NCI-H2196 treated with DMSO at 0.1 percent for 48 hours (cell line): ENCODE measurements at regions not wholly inside any gene's neighbourhood (a gene's known extent, or its start where the extent isn't known, plus 50 kb on each side); places are given as distances from the start of the nearest gene placed in this dataset.

Source experiments
- DNase-seq: peaks from one replicate; lab custom pipeline; 2025; ENCODE audit not compliant: unreplicated experiment; lab: John Stamatoyannopoulos, UW

DNA sequence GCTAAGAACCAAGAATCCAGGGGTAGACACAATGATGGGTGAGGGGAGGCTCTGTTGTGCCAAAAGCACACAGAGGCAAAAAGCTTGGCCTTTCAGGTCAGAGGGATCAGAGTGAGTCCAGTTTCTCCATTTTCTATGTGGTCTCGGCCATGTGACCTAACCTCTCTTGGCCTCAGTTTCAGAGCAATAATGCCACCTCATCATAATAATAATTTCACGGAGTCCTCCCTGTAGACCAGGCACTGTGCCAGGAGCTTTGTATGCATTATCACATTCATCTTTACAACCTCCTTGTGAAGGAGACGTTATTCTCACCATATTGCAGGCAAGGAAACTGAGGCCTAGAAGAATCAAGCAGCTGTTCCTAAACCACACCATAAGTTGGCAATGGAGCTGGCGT, 120.2 kb downstream of the WT1 start:
- no peak for DNase-seq

- no peak for DNase-seq
Measured at GRCh38 chr11:32316232-32316631, 119.1 kb downstream of the WT1 start.

GRCh38 chr11:32316858-32317642, 118.3 kb downstream of the WT1 start:
- DNase-seq, result no peak

DNA sequence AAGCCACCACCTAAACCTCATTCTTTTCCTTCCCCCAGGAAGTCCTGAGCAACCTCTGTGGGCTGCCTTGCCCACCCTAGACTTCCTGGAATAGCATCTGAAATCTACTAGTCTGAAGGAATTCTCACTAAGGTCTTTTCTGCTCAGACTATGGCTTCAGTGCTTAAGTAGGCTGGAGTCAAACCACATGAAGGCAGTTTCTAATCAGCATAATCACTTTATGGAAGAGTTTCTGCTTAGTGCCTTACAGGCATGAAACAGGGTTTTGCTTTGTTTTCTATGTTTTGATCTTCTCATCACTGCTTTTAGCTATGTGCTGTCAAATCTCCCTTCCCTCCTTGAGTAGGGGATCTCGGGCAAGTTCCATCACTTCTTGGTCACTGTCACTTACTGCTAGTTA, 117.7 kb downstream of the WT1 start:
- DNase-seq, result no peak

GRCh38 chr11:32318071-32319055, 117.0 kb downstream of the WT1 start:
- no peak for DNase-seq

DNA sequence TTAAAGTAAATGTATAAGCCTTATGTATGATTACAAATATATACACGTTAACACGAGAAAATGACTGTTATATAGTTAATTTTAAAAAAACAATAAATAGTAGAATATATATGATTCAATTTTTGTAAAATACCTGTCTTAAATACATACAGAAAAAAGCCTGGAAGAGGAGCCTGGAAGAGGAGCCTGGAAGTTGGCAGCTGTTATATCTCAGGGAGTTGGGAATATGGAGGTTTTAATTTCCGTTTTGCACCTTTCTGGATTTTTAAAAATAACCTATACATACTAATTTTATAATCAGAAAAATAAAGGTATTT, 111.6 kb downstream of the WT1 start:
- no peak for DNase-seq

- no peak for DNase-seq
Measured at GRCh38 chr11:32325187-32325586, 110.2 kb downstream of the WT1 start.

DNA sequence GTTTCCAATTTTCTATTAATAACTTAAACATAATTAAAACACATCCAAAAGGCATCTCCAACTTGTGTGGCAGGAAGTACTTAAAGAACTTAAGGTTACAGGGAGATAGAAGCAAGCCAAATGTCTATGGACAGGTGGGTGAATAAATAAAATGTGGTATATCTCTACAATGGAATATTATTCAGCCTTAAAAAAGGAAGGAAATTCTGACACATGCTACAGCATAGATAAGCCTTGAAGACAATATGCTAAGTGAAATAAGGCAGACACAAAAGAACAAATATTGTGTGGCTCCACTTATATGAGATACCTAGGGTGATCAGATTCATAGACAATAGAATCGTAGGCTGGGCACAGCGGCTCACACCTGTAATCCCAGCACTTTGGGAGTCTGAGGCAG, 109.6 kb downstream of the WT1 start:
- no peak for DNase-seq

DNA sequence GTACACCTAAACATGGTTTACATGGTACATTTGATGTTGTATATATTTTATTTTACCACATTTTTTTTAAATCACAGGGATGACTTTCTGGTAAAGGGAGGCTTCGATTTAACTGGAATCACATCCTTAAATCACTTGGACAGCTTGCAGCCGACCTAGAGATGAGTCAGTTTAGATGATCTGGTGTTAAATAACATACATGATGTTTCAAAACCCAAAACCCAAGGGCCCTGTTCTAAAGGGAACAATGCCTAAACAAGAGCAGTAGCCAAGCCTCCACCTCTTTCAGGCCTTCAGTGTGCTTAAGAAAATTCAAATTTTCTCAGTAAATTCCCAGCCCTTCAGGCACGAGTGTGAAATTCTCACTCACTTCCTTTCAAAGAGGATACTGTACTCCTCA, 108.8 kb downstream of the WT1 start:
- DNase-seq, result no peak

DNA sequence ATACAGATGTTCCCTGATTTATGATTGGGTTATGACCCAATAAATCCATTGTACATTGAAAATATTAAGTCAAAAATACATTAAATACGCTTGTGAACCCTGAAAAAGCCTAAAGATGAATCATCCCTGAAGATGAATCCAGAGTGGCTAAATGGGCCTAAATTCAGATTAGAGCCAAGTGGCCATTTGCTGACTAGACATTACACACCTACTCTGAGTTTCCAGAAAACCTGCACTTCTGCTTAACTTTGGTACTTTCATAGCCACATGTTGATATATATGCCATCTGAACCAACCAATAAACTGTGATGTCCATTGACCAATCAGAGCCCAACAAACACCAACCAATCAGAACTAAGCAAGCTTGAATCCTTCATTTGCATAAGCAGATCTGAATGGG, 106.9 kb downstream of the WT1 start:
- no peak for DNase-seq

GRCh38 chr11:32331098-32331497, 104.2 kb downstream of the WT1 start:
- no peak for DNase-seq

- DNase-seq, result no peak
Measured at GRCh38 chr11:32331792-32332191, 103.5 kb downstream of the WT1 start.

DNA sequence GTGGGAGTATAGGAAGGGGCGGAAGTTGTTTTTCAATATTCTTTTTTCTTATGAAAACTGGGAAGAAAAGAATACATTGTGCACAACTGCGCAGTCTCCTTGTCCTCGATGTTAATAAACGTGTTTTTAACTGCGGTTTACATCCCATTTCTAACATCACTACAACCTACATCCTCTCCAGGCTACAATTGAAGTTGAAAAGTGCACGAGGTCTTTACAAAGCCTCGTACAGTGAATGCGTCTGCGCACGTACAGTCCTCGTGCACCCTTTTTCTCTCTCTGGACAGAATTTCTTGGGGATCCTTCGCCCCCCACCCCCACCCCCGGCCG, 102.4 kb downstream of the WT1 start:
- no peak for DNase-seq

- no peak for DNase-seq
Measured at GRCh38 chr11:32333320-32333991, 101.9 kb downstream of the WT1 start.

DNA sequence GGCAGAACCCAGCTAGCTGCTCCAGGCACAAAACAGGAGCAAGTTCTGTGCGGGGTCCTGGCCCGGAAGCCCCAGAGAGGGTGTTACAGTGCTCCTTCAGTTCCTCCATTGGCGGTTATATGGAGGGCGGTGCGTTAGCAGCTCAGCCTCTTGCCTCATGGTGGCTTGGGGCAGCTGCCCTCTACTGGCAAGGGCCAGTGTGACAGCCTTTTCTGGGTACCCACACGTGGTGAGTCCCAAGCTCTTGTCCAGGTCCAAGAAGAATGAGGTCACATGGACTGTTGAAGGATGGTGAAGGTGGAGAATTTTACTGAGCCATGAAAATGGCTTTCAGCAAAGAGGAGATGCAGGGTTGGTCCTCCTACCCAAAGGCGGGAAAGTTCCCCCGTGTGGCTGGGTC, 100.5 kb downstream of the WT1 start:
- DNase-seq, result no peak
